IMR-90 (cell line): ENCODE measurements at regions not wholly inside any gene's neighbourhood (a gene's known extent, or its start where the extent isn't known, plus 50 kb on each side); places are given as distances from the start of the nearest gene placed in this dataset.

Experiments
- ATAC-seq: fragments of 200-7000 bp; cut with Tn5 transposase; 2 replicates; pipeline ENCODE4 v1.9.1; 2020; ENCODE audit warnings: low read depth, mild to moderate bottlenecking, moderate library complexity
- BruUV-seq: library from RNA; stranded (reverse); fragments of 400-500 nt; replicated peaks from 2 replicates; lab custom pipeline; 2021; lab: Mats Ljungman, UMichigan
- CTCF ChIA-PET: fragments of 300-600 bp; formaldehyde crosslinking; extraction: SDS; loops from one replicate; lab custom pipeline; 2021; ENCODE audit warnings: antibody characterized with exemption; lab: Yijun Ruan, JAX
- POLR2A ChIA-PET: fragments of 300-600 bp; sonication (Branson Sonifier 250); formaldehyde crosslinking; loops from one replicate; lab custom pipeline; 2022; ENCODE audit warnings: antibody characterized with exemption; ENCODE audit not compliant: unreplicated experiment; lab: Charles Lee
- DNase-seq: peaks from one replicate; pipeline ENCODE4 v3.0.0; 2013
- H2AFZ ChIP-seq: replicated peaks from 2 replicates; pipeline ENCODE3; 2013; ENCODE audit warnings: low read length, mild to moderate bottlenecking; ENCODE audit not compliant: poor library complexity
- H2AK5ac ChIP-seq: 2 replicates; pipeline ENCODE4 v1.6.1; 2013; ENCODE audit warnings: low read depth, low read length, inconsistent platforms
- H2AK9ac ChIP-seq: replicated peaks from 2 replicates; pipeline ENCODE3; 2013; ENCODE audit warnings: mild to moderate bottlenecking, low read depth, low read length, moderate library complexity; ENCODE audit not compliant: poor library complexity
- H2BK120ac ChIP-seq: 2 replicates; pipeline ENCODE4 v1.6.1; 2013; ENCODE audit warnings: low read depth, low read length, inconsistent platforms
- H2BK15ac ChIP-seq: 3 replicates; pipeline ENCODE4 v1.6.1; 2013; ENCODE audit warnings: low read depth, low read length, inconsistent platforms
- H2BK20ac ChIP-seq: 2 replicates; pipeline ENCODE4 v1.6.1; 2013; ENCODE audit warnings: low read depth, mild to moderate bottlenecking, inconsistent platforms, low read length, moderate library complexity
- H2BK5ac ChIP-seq: 2 replicates; pipeline ENCODE4 v1.6.1; 2013; ENCODE audit warnings: mild to moderate bottlenecking, low read depth, low read length, inconsistent platforms; ENCODE audit not compliant: poor library complexity, severe bottlenecking
- H3K14ac ChIP-seq: replicated peaks from 2 replicates; pipeline ENCODE4 v1.6.1; 2013; ENCODE audit warnings: low read depth, low read length, inconsistent platforms
- H3K18ac ChIP-seq: 2 replicates; pipeline ENCODE4 v1.6.1; 2013; ENCODE audit warnings: low read depth, low read length, control low read depth
- H3K23ac ChIP-seq: 2 replicates; pipeline ENCODE4 v1.6.1; 2013; ENCODE audit warnings: low read depth, low read length, inconsistent platforms
- H3K27ac ChIP-seq: 2 replicates; pipeline ENCODE4 v1.5.1; 2013; ENCODE audit warnings: mild to moderate bottlenecking, control low read depth, low read length; ENCODE audit not compliant: insufficient read depth
- H3K27me3 ChIP-seq: 2 replicates; pipeline ENCODE4 v1.6.1; 2013; ENCODE audit warnings: low read length; ENCODE audit not compliant: control insufficient read depth, insufficient read depth
- H3K36me3 ChIP-seq: 2 replicates; pipeline ENCODE4 v1.6.1; 2013; ENCODE audit warnings: low read length, mixed read lengths; ENCODE audit not compliant: control insufficient read depth, insufficient read depth
- H3K4ac ChIP-seq: 2 replicates; pipeline ENCODE4 v1.6.1; 2013; ENCODE audit warnings: low read depth, low read length, inconsistent platforms
- H3K4me1 ChIP-seq: 2 replicates; pipeline ENCODE4 v1.6.1; 2013; ENCODE audit warnings: low read length, mixed read lengths; ENCODE audit not compliant: control insufficient read depth, insufficient read depth
- H3K4me2 ChIP-seq: 2 replicates; pipeline ENCODE4 v1.6.1; 2013; ENCODE audit warnings: low read depth, mild to moderate bottlenecking, control low read depth, low read length, moderate library complexity
- H3K4me3 ChIP-seq: 2 replicates; pipeline ENCODE4 v1.5.1; 2013; ENCODE audit warnings: low read depth, mild to moderate bottlenecking, control low read depth, low read length, moderate library complexity; ENCODE audit not compliant: insufficient read depth
- H3K56ac ChIP-seq: 2 replicates; pipeline ENCODE4 v1.6.1; 2013; ENCODE audit warnings: low read length, inconsistent platforms; ENCODE audit not compliant: insufficient read depth; ENCODE audit errors: extremely low read depth
- H3K79me1 ChIP-seq, 2 experiments: 2 replicates each; pipeline ENCODE4 v1.6.1; 2013; ENCODE audit warnings: low read length in 2 of 2, inconsistent platforms in 1 of 2, low read depth in 1 of 2
- H3K9ac ChIP-seq: 2 replicates; pipeline ENCODE4 v1.6.1; 2013; ENCODE audit warnings: low read depth, low read length, control low read depth
- H3K9me1 ChIP-seq: 2 replicates; pipeline ENCODE4 v1.6.1; 2013; ENCODE audit warnings: low read length, inconsistent platforms; ENCODE audit not compliant: insufficient read depth
- H3K9me3 ChIP-seq: 2 replicates; pipeline ENCODE4 v1.6.1; 2013; ENCODE audit warnings: low read length; ENCODE audit not compliant: control insufficient read depth, insufficient read depth
- H4K20me1 ChIP-seq: 2 replicates; pipeline ENCODE4 v1.6.1; 2013; ENCODE audit warnings: low read length, inconsistent platforms; ENCODE audit not compliant: insufficient read depth
- H4K5ac ChIP-seq: 2 replicates; pipeline ENCODE4 v1.6.1; 2013; ENCODE audit warnings: mild to moderate bottlenecking, low read depth, low read length, control low read depth
- H4K8ac ChIP-seq, 2 experiments: 2 replicates each; pipeline ENCODE4 v1.6.1; 2013; ENCODE audit warnings: low read depth in 2 of 2, low read length in 2 of 2, control low read depth in 1 of 2, inconsistent platforms in 1 of 2
- H4K91ac ChIP-seq: 2 replicates; pipeline ENCODE4 v1.6.1; 2013; ENCODE audit warnings: low read depth, low read length, inconsistent platforms; ENCODE audit not compliant: insufficient read depth
- CEBPB ChIP-seq: IDR thresholded peaks from 2 replicates; pipeline ENCODE4 v1.6.1; 2012; ENCODE audit warnings: low read depth, low read length, improper control_type of control experiment
- CHD1 ChIP-seq: IDR thresholded peaks from 2 replicates; pipeline ENCODE4 v1.6.1; 2012; ENCODE audit warnings: low read depth, low read length, improper control_type of control experiment
- MAFK ChIP-seq: IDR thresholded peaks from 2 replicates; pipeline ENCODE4 v1.6.1; 2012; ENCODE audit warnings: low read depth, low read length, improper control_type of control experiment
- MAZ ChIP-seq: IDR thresholded peaks from 2 replicates; pipeline ENCODE4 v1.6.1; 2012; ENCODE audit warnings: low read depth, mild to moderate bottlenecking, low read length, improper control_type of control experiment, moderate library complexity, borderline replicate concordance
- NFE2L2 ChIP-seq: fragments of 150-350 bp; IDR thresholded peaks from 2 replicates; pipeline ENCODE4 v1.6.1; 2016; ENCODE audit warnings: low read depth, mild to moderate bottlenecking, low read length
- POLR2A ChIP-seq: IDR thresholded peaks from 2 replicates; pipeline ENCODE4 v1.6.1; 2012; ENCODE audit warnings: mild to moderate bottlenecking, low read depth, low read length
- RFX5 ChIP-seq: IDR thresholded peaks from 2 replicates; pipeline ENCODE4 v1.8.0; 2012; ENCODE audit warnings: low read depth, mild to moderate bottlenecking, low read length, moderate library complexity
- dilution Hi-C: fragments of 300-500 bp; cut with HindIII; formaldehyde crosslinking; loops from one replicate; pipeline ENCODE4 v1.14.3; 2018; ENCODE audit warnings: low sequenced_read_pairs; ENCODE audit not compliant: unreplicated experiment
- in situ Hi-C: fragments of 300-500 bp; cut with MboI; formaldehyde crosslinking; loops from 3 replicates; pipeline ENCODE4 v1.14.3; 2019; ENCODE audit warnings: low sequenced_read_pairs, inconsistent platforms, mixed read lengths
- intact Hi-C: fragments of 100-400 bp; cut with micrococcal nuclease; formaldehyde crosslinking; loops from 2 replicates; pipeline ENCODE4 v1.10.0; 2022
- TF ChIP-seq, protein P1 (sequence below): fragments of 150-350 bp; IDR thresholded peaks from 2 replicates; pipeline ENCODE4 v1.6.1; 2016; ENCODE audit warnings: low read depth, mild to moderate bottlenecking, low read length, moderate library complexity, borderline replicate concordance

DNA sequence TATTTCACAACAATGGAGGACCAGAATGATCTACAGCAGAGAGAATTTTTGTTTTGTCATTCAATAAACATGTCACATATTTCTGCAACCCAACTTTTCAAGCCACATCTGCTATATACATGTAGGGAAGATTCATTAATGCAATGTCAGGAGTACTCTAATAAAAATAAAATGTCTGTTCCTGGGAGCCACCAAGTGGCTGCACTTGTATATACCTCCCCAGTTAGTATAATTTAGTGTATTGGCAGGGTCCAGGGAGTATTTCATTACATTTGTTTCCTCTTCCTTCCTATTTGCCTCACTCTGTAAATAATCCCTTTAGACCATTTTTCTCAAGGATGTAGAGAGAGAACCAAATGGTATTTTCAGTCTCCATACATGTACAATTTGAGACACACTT, 1169.0 kb downstream of the DIAPH3 start:
- no peak overlapping the region for H4K91ac ChIP-seq
- H3K4me2 ChIP-seq = no peak overlapping the region
- no peak overlapping the region for H3K9ac ChIP-seq
- BruUV-seq = no TSS peak
- no peak overlapping the region for H3K23ac ChIP-seq
- POLR2A ChIA-PET = no interaction called here
- no peak overlapping the region for H2BK15ac ChIP-seq
- H2BK5ac ChIP-seq = no peak overlapping the region
- H2AK5ac ChIP-seq = no peak overlapping the region
- no peak overlapping the region for H3K4ac ChIP-seq
- no peak overlapping the region for H3K27ac ChIP-seq
- in situ Hi-C loops (no loop called here), intact Hi-C loops (no loop called here), dilution Hi-C loops (no loop called here)
- H3K18ac ChIP-seq = no peak overlapping the region
- DNase-seq (no peak), ATAC-seq (no peak)
- H3K9me1 ChIP-seq = no peaks in the 10 kb centered on the region
- H3K36me3 ChIP-seq = no peaks in the 10 kb centered on the region
- no peak overlapping the region for H3K4me3 ChIP-seq
- H3K27me3 ChIP-seq = no peaks in the 10 kb centered on the region
- H4K20me1 ChIP-seq = no peaks in the 10 kb centered on the region
- no peaks in the 10 kb centered on the region for H3K79me1 ChIP-seq
- H4K8ac ChIP-seq = no peak overlapping the region
- H3K14ac ChIP-seq = no peak overlapping the region
- TF ChIP-seq MAFK = no peak
- no peak for TF ChIP-seq CHD1
- TF ChIP-seq, protein P1, sequence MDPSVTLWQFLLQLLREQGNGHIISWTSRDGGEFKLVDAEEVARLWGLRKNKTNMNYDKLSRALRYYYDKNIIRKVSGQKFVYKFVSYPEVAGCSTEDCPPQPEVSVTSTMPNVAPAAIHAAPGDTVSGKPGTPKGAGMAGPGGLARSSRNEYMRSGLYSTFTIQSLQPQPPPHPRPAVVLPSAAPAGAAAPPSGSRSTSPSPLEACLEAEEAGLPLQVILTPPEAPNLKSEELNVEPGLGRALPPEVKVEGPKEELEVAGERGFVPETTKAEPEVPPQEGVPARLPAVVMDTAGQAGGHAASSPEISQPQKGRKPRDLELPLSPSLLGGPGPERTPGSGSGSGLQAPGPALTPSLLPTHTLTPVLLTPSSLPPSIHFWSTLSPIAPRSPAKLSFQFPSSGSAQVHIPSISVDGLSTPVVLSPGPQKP = no peak
- no peak for TF ChIP-seq RFX5
- 0 out of 2 replicates have a peak, but pooled peaks have one; percentile 10 for TF ChIP-seq CEBPB
- no peak for TF ChIP-seq POLR2A
- TF ChIP-seq NFE2L2 = no peak
- TF ChIP-seq MAZ = no peak
- H3K9me3 ChIP-seq = no peaks in the 10 kb centered on the region
- H4K5ac ChIP-seq = no peak overlapping the region
- no peak overlapping the region for H2AFZ ChIP-seq
- no peak overlapping the region for H2BK20ac ChIP-seq
- CTCF ChIA-PET = no interaction called here
- H3K4me1 ChIP-seq = no peaks in the 10 kb centered on the region
- no peak overlapping the region for H2AK9ac ChIP-seq
- no peak overlapping the region for H3K56ac ChIP-seq
- no peak overlapping the region for H2BK120ac ChIP-seq
